Smooth muscle cell (in vitro differentiated cells): ENCODE measurements at regions not wholly inside any gene's neighbourhood (a gene's known extent, or its start where the extent isn't known, plus 50 kb on each side); places are given as distances from the start of the nearest gene placed in this dataset. TPM values are rescaled to one million over a fixed set of nuclear protein-coding genes. Genes with fewer than 3 reads are reported as not detected.
"Not testable (repeated sequence)": the region's sequence is repeated elsewhere in the genome, so short reads cannot be mapped to it uniquely, and the experiment has no call there.

Experiments
- DNase-seq: peaks from one replicate; lab custom pipeline; 2025; ENCODE audit not compliant: unreplicated experiment; lab: John Stamatoyannopoulos, UW
- H2AFZ ChIP-seq: fragments of 200-600 bp; sonication (generic); 2 replicates; pipeline ENCODE4 v1.6.0; 2016; ENCODE audit warnings: antibody characterized with exemption, low read depth, mild to moderate bottlenecking
- H3F3A ChIP-seq: fragments of 200-600 bp; sonication (generic); 2 replicates; pipeline ENCODE4 v1.6.0; 2017; ENCODE audit warnings: antibody characterized with exemption, low read depth
- H3K27ac ChIP-seq: fragments of 200-600 bp; sonication (generic); 2 replicates; pipeline ENCODE4 v1.5.1; 2016; ENCODE audit warnings: low read depth, mild to moderate bottlenecking
- H3K27me3 ChIP-seq: fragments of 200-600 bp; sonication (generic); 2 replicates; pipeline ENCODE4 v1.6.1; 2016; ENCODE audit warnings: low read depth, mild to moderate bottlenecking
- H3K36me3 ChIP-seq: fragments of 200-600 bp; sonication (generic); 2 replicates; pipeline ENCODE4 v1.5.1; 2016; ENCODE audit warnings: low read depth
- H3K4me1 ChIP-seq: fragments of 200-600 bp; sonication (generic); 2 replicates; pipeline ENCODE4 v1.5.1; 2016; ENCODE audit warnings: low read depth
- H3K4me2 ChIP-seq: fragments of 200-600 bp; sonication (generic); 2 replicates; pipeline ENCODE4 v1.6.0; 2016; ENCODE audit warnings: mild to moderate bottlenecking
- H3K4me3 ChIP-seq: fragments of 200-600 bp; sonication (generic); 2 replicates; pipeline ENCODE4 v1.5.1; 2016; ENCODE audit warnings: mild to moderate bottlenecking
- H3K79me2 ChIP-seq: fragments of 200-600 bp; sonication (generic); 2 replicates; pipeline ENCODE4 v1.6.0; 2016; ENCODE audit warnings: low read depth, mild to moderate bottlenecking
- H3K9ac ChIP-seq: fragments of 200-600 bp; sonication (generic); 2 replicates; pipeline ENCODE4 v1.6.0; 2016; ENCODE audit warnings: low read depth
- H3K9me3 ChIP-seq: fragments of 200-600 bp; sonication (generic); replicated peaks from 2 replicates; pipeline ENCODE4 v1.5.1; 2016; ENCODE audit warnings: low read depth
- H4K20me1 ChIP-seq: fragments of 200-600 bp; sonication (generic); 2 replicates; pipeline ENCODE4 v1.6.0; 2016; ENCODE audit warnings: low read depth
- CTCF ChIP-seq: fragments of 200-600 bp; sonication (generic); IDR thresholded peaks from 2 replicates; pipeline ENCODE4 v1.5.1; 2017; ENCODE audit warnings: borderline replicate concordance, mild to moderate bottlenecking, antibody characterized with exemption; ENCODE audit not compliant: insufficient read depth, poor library complexity, severe bottlenecking
- WGBS: methylation state at CpG from one replicate; pipeline ENCODE4 v1.1.7; 2016; ENCODE audit warnings: low lambda C conversion rate; 5-methylcytosine and 5-hydroxymethylcytosine counted together
- small RNA-seq: library from RNA; depleted of rRNA; stranded (forward); fragments of <200 nt; gene quantifications from one replicate; pipeline ENCODE3, GENCODE V24; 2014

GRCh38 chr1:88618331-88618730, 65.7 kb upstream of the PKN2 start:
- Histone ChIP-seq H2AFZ (no peak overlapping the region), H3F3A (no peaks in the 10 kb centered on the region), H3K9me3 (no peaks in the 10 kb centered on the region), H3K36me3 (no peaks in the 10 kb centered on the region), H3K9ac (no peak overlapping the region), H3K4me1 (no peaks in the 10 kb centered on the region), H3K4me3 (no peak overlapping the region), H3K4me2 (no peak overlapping the region), H3K79me2 (no peaks in the 10 kb centered on the region), H4K20me1 (no peaks in the 10 kb centered on the region), H3K27ac (no peak overlapping the region), H3K27me3 (no peaks in the 10 kb centered on the region)
- WGBS, result 96% methylated on average over 2 of the region's 2 CpGs
- no peak for TF ChIP-seq CTCF
- DNase-seq, result no peak

- not testable (repeated sequence) for H3K9ac ChIP-seq, H3K4me2 ChIP-seq, H3K4me1 ChIP-seq, DNase-seq, H3F3A ChIP-seq, H3K27me3 ChIP-seq, H3K79me2 ChIP-seq, H3K36me3 ChIP-seq, H3K4me3 ChIP-seq, H3K27ac ChIP-seq, H3K9me3 ChIP-seq, H2AFZ ChIP-seq, H4K20me1 ChIP-seq
- WGBS, result 83% methylated on average over 1 of the region's 1 CpG
Measured at GRCh38 chr1:88623101-88623500, 61.0 kb upstream of the PKN2 start.

Small RNAs in the stretch of these regions (small RNA-seq; reads per million reads assigned to genes)
- gene AL049861.1 (not detected), gene RF02271 (not detected), gene RN7SL583P (not detected), gene RNA5SP52 (not detected)
